C4-2B (cell line): ENCODE measurements at regions not wholly inside any gene's neighbourhood (a gene's known extent, or its start where the extent isn't known, plus 50 kb on each side); places are given as distances from the start of the nearest gene placed in this dataset.
"Not testable (repeated sequence)": the region's sequence is repeated elsewhere in the genome, so short reads cannot be mapped to it uniquely, and the experiment has no call there.

Experiments used
- H3K27ac ChIP-seq: fragments of 450-650 bp; 2 replicates; pipeline ENCODE4 v1.5.1; 2017
- ZFX ChIP-seq: fragments of 450-650 bp; IDR thresholded peaks from 2 replicates; pipeline ENCODE4 v1.6.1; 2017
- TF ChIP-seq, protein P1 (sequence below): fragments of 450-650 bp; conservative IDR thresholded peaks from 2 replicates; pipeline ENCODE4 v1.5.1; 2017; ENCODE audit warnings: mild to moderate bottlenecking

DNA sequence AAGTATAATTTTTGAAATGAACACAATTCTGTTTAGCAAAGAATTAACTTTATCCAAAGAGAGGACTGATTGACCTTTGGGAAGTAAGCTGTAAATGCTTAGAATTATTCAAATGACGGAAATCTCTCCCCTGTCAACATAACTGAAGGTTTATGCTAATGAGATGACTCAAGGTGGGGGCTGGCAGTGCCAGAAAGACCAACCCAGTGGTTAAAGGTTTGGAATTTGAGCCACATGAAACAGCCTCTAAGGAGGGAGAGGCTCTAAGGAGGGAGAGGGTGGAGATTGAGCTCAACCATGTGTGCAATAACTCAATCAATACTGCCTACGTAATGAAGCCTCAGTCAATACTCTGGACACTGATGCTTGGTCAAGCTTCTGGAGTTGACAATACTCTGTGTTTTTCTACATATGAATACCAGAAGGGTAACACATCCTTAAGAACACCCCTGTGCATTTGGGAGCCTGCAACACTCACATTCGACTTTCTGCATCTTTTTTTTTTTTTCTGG, 123.4 kb upstream of the TENT5A start:
- TF ChIP-seq, protein P1, sequence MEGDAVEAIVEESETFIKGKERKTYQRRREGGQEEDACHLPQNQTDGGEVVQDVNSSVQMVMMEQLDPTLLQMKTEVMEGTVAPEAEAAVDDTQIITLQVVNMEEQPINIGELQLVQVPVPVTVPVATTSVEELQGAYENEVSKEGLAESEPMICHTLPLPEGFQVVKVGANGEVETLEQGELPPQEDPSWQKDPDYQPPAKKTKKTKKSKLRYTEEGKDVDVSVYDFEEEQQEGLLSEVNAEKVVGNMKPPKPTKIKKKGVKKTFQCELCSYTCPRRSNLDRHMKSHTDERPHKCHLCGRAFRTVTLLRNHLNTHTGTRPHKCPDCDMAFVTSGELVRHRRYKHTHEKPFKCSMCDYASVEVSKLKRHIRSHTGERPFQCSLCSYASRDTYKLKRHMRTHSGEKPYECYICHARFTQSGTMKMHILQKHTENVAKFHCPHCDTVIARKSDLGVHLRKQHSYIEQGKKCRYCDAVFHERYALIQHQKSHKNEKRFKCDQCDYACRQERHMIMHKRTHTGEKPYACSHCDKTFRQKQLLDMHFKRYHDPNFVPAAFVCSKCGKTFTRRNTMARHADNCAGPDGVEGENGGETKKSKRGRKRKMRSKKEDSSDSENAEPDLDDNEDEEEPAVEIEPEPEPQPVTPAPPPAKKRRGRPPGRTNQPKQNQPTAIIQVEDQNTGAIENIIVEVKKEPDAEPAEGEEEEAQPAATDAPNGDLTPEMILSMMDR: no peak
- no peak for TF ChIP-seq ZFX
- H3K27ac ChIP-seq: no peak overlapping the region

DNA sequence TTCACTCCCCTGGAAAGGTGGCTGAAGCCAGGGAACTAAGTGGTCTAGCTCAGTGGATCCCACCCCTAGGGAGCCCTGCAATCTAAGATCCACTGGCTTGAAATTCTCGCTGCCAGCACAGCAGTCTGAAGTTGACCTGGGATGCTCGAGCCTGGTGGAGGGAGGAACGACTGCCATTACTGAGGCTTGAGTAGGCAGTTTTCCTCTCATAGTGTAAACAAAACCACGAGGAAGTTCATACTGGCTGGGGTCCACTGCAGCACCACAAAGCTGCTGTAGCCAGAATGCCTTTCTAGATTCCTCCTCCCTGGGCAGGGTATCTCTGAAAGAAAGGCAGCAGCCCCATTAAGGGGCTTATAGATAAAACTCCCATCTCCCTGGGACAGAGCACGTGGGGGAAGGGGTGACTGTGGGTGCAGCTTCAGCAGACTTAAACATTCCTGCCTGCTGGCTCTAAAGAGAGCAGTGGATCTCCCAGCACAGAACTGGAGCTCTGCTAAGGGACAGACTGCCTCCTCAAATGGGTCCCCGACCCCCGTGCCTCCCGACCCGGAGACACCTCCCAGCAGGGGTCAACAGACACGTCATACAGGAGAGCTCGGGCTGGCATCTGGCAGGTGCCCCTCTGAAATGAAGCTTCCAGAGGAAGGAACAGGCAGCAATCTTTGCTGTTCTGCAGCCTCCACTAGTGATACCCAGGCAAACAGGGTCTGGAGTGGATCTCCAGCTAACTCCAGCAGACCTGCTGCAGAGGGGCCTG, 117.4 kb upstream of the TENT5A start:
- H3K27ac ChIP-seq: not testable (repeated sequence)

DNA sequence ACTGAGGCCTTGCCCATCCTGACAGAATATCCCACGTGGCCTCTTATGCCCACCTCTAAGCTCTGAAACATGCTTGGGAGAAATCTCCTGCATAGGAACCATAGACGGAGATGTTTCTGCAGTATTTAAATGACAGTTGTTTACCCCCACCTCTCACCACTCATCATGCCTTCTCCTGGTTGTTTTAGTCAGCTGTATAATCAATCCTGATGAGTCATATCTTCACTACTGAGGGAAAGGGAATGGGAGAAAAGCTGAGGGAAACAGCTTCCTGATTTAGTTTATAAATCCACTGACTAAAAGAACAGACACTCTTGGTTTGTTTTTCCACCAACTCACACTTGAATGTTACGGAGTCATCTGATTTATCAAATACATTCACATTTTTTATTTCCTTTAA, 113.2 kb upstream of the TENT5A start:
- H3K27ac ChIP-seq: no peak overlapping the region
- TF ChIP-seq ZFX: no peak
- TF ChIP-seq, protein P1: no peak

DNA sequence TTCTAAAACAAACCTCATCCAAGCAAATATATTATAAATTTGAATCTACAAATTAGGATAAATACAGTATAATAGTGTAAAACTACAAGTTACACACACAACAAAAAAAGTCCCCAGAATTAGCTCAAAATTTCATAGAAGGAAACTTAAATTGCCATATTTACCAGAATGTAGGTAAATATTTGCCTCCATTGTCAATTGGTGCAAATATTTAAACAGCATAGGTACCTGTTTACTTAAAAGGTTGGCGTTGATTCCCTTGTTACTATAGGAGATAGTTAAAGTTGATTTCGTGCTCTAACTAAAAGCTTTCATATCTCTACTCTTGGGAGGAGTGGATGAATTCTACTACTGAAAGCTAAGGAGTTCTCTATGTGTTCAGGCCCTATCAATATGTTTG, 111.6 kb upstream of the TENT5A start:
- H3K27ac ChIP-seq: no peak overlapping the region
- TF ChIP-seq ZFX: no peak
- TF ChIP-seq, protein P1: no peak

DNA sequence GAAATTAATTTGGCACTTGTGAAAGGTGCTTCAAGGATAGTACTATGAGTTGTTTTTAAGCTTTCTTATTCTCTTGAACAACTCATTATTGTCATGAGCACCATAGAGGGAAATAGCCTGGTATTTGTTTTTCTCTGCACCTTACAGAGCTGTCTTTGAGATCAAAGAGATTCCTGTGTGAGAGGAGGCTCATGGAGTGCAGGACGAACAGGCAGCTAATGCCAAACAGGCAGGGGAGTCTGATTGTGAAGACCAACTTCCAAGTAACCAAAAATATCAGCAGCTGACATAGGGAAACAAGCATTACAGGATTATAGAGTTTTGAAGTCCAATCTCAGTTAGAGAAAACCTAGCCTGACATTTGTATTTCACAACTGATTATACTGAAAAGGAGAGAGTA, 110.6 kb upstream of the TENT5A start:
- no peak overlapping the region for H3K27ac ChIP-seq
- TF ChIP-seq, protein P1: no peak
- TF ChIP-seq ZFX: no peak

DNA sequence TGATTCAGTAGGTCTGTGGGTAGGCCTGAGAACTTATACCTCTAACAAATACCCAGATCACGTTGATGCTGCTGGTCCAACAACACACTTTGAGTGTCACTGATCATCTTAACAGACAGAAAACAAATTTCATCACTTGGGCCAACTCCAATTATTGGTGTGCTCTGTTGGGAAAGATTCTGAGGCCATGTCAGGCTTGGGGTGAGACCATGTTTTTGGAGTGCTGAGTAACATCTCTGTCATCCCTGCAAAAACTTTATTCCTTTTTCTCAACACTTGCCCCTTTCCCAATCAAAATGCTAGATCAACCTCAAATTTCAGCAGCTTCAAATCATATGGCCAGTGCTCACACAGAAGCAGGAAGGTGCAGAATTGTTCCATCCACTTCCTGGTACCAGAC, 108.8 kb upstream of the TENT5A start:
- H3K27ac ChIP-seq: no peak overlapping the region
- TF ChIP-seq, protein P1: no peak
- no peak for TF ChIP-seq ZFX

DNA sequence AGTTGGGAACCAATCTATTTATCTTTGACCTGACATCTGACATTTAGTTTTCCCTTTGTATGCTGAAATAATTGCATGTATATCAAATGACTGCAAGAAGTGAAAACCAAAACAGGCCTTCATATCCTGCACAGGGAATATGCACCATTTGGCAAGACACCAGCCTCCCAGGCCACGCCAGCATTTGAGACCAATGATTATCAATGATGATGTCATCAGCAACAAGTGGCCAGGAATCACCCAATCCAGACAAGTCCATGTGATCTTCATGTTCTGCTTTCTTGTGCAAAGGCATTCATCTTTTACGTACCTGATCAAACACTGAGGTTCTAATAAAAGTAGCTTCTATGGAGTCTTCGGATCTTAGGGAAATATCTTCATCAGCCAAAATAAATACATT, 107.4 kb upstream of the TENT5A start:
- H3K27ac ChIP-seq: no peak overlapping the region
- TF ChIP-seq ZFX: no peak
- TF ChIP-seq, protein P1: no peak

DNA sequence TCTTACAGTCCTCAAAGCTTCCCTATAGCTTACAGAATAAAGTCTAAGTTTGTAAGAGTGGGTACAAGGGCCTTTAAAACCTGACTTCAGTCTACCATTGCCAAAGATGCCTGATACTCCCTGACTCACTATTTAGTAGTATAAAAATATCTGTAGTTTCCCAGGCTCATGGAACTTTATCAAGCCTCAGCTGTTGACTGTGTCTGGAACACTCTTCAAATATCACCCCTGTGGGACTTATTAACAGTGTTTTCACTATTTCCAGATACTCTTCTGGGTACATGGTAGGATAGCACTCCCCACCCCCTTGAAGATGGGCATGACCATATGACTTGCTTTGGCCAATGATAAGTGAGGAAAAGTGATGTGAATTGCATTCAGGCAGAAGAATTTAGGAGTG, 105.3 kb upstream of the TENT5A start:
- no peak for TF ChIP-seq ZFX
- TF ChIP-seq, protein P1: no peak
- H3K27ac ChIP-seq: no peak overlapping the region
